HPDE6-E6E7 (cell line): ENCODE measurements at regions not wholly inside any gene's neighbourhood (a gene's known extent, or its start where the extent isn't known, plus 50 kb on each side); places are given as distances from the start of the nearest gene placed in this dataset.
"Not testable (repeated sequence)": the region's sequence is repeated elsewhere in the genome, so short reads cannot be mapped to it uniquely, and the experiment has no call there.

Experiments
- DNase-seq: peaks from one replicate; pipeline ENCODE4 v3.0.0; 2011; ENCODE audit warnings: missing footprints; ENCODE audit errors: extremely low spot score

- DNase-seq = no peak
Observed at GRCh38 chr18:45342166-45342565, 273.1 kb upstream of the SLC14A2 start.

DNA sequence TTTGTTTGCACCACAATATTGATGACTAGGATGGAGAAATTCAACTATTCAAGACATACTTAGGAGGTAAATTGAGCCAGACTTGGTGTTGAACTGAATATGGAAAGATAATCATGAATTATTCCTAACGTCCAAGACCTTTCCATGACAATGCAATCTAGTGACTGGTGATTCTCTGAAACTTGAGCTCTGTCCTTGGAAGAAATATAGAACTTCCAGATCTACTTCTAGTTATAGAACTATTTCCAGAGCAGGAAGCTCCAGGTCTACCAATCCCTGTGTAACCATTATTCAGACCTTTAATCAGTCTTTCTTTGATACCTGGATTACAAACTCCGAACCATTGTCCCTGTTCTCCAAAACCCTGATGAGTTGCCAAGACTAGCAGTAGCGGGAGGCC, 272.6 kb upstream of the SLC14A2 start:
- DNase-seq = no peak

DNA sequence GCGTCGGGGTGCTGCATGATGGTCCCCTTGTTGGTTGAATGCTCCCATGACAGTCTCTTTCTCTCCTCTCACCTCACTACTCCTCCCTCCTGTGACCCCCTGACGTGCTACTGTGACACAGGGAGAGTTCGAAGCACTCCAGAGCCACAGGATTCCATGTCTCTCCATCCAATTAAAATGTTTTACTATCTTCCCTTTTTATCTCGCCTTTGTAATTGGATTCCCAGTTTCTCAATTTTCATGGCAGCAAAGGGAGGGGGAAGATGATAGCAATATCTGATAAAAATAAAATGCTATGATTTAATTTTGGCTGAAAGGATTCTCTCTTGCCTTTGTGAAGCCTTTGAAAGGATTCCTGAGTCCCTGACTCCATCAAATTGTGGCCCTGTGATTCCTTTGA, 271.9 kb upstream of the SLC14A2 start:
- no peak for DNase-seq

DNA sequence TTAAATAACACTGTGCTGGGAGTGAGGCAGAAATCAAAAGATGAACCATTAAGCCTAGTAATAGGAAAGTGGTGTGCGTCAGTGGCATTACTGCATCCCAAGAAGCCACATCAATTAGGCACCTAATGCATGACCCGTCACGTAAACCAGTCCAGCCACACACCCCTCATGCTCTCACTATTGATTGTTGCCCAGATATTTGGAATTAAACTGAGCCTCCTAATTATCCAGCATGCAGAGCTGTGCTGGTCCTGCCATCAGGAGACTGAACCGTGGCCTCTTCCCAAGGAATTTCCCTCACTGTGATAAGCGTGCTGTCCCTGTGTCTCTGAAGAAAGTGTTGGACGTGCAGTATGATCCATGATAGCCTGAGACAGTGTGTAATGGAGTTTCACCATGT, 270.6 kb upstream of the SLC14A2 start:
- DNase-seq = not testable (repeated sequence)

GRCh38 chr18:45349019-45349418, 266.3 kb upstream of the SLC14A2 start:
- DNase-seq = no peak

DNA sequence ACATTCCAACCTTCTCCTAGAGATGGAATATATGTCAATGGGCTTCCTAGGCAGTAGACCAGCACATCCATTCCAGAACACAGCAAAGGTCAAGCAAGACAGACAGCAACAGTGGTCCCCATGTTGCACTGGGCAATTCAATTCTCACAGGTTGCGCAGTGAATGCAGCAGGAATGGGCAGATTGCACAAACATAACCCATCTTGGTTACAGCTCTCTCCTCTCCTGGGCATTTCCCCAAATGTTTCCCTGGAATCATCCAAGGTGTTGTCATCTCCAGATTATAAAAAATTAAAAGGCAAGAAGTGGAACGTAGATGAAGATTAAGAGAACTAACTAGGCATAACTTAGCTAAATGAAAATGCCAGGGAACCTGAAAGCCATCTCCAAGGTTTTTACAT, 265.8 kb upstream of the SLC14A2 start:
- no peak for DNase-seq

DNA sequence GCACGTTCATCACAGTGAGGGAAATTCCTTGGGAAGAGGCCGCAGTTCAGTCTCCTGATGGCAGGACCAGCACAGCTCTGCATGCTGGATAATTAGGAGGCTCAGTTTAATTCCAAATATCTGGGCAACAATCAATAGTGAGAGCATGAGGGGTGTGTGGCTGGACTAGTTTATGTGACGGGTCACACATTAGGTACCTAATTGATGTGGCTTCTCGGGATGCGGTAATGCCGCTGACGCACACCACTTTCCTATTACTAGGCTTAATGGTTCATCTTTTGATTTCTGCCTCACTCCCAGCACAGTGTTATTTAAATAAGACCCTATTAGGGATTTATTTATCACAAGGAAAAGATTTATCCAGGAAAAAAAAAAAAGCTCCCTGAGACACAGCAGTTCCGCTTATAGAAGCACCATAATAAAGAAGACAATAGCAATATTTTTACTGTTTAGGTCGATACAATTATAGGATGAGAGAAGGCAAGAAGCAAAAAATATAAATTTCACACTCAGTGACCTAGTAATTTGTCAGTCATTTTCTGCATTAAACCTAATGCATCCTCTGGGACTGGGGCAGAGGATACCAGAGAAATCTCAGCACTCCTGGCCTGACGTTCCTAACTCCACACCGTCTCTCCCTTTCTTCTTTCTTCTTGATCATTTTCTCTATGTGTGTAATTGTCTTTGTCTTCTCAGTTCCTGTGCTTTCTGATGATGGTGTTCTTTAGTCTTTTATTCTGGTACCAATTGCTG, 264.7 kb upstream of the SLC14A2 start:
- DNase-seq = no peak

GRCh38 chr18:45352874-45353273, 262.4 kb upstream of the SLC14A2 start:
- no peak for DNase-seq

GRCh38 chr18:45353530-45353929, 261.7 kb upstream of the SLC14A2 start:
- peak; percentile 48 for DNase-seq

DNA sequence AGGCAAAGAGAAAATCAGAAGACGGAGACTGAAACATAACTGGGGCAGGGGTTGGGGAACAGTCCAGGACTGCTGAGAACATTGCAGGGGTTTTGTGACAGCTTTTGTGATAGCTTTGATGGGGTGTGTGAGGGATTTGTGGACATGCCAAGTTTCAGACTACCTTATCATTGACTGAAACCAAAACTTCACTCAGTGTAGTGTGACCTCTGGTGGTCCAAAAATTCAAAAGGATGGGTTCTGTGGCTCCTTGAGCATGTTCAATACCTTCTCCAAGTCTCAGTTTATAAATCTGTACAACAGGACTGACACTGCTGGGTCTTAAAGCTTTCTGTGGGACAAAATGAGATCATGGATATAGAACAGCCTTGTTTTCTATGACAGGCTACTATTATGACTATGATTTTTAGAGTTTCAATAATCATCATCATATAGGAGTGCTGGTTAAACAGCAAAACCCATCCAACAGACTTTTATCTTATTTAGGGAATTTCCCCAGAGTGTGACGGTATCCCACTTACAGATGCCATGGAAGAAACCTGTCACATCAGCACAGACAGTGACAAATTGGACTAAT, 259.2 kb upstream of the SLC14A2 start:
- no peak for DNase-seq

DNA sequence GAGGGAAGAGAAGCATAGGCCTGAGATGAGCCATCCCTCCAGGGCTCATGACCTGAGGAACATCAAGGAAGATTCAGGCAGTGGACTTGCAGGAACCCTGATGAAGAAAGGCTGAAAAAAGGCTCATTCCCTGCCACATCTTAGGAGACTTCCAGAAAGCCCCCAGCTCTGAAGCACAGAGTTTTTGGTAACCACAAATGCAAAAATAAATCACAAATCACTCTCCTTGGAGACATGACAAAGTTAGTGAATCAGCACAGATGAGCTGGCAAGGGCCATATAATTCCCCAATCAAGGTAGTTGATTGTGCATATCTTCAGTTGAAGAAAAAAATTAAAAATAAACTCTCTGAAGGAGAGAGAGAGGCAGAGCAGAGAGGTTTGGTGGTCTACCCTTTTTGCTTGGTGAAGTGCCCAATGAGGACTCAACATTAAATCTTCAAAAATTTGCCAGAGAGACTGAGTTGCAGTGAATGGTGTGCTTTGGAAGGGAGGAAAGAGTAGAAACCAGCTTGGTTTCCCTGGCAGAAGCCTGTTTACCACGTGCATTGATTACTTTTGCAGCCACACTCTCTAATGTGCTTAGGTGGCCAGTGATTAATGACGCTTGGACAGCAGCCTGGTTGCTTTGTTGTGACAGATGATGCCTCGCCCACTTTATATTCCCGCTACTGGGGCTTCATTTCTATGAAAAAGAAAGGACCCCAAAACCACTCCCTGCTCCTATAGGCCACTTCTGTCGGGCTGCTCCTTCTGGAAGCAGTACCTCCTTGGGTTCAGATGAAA, 257.4 kb upstream of the SLC14A2 start:
- no peak for DNase-seq

- DNase-seq = no peak
Observed at GRCh38 chr18:45359275-45360009, 255.8 kb upstream of the SLC14A2 start.

DNA sequence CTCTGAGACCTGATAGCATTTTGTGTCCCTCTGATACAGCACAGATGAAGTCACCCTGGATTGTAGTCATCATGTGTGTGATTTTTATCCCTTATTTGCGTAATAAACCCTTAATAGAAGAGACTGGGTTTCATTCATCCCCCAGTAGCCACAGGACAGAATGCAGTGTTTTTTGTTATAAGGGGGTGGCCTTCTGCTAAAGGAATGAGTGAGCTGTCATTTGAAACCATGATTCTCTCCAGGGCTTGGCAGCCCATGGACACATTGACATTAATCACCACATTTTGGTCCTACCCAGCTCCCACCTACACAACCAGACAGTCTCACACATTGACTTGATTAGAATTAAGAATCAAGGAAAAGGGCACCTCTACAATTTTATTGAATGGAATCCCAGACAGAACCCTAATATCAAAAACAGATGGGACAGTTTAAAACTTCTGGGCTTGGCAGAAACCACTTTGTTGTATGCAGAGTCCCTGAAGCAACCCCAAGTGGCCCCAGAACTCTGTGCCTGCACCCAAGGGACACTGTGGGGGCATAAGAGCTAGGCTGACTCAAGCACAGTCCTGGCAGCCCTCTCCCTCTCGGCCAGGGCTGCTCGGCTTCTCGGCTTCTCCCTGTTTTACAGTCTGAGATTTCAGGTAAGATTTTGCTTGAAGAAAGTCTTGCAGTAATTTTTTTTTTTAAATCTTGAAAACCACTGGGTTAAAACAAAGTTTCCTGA, 254.0 kb upstream of the SLC14A2 start:
- no peak for DNase-seq

- DNase-seq = no peak
Observed at GRCh38 chr18:45363196-45363595, 252.1 kb upstream of the SLC14A2 start.

DNA sequence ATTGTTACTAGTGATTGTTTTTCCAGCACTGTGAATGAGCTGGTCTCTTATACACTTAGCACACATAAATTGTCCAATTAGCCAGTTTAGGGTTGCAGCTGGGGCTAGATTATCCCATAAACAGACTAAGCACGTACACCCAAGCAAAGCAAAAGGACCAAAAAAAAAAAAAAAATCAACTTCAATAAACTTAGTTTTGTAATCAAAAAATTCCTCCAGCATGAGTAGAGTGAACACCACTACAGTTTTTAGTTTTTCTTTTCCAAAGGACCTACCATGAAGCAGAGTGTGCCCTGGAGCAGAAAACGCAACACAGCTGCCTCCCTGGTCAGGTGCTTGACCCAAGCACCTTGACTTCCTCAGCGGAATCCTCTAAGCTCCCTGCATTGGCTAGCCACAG, 249.4 kb upstream of the SLC14A2 start:
- DNase-seq = no peak

DNA sequence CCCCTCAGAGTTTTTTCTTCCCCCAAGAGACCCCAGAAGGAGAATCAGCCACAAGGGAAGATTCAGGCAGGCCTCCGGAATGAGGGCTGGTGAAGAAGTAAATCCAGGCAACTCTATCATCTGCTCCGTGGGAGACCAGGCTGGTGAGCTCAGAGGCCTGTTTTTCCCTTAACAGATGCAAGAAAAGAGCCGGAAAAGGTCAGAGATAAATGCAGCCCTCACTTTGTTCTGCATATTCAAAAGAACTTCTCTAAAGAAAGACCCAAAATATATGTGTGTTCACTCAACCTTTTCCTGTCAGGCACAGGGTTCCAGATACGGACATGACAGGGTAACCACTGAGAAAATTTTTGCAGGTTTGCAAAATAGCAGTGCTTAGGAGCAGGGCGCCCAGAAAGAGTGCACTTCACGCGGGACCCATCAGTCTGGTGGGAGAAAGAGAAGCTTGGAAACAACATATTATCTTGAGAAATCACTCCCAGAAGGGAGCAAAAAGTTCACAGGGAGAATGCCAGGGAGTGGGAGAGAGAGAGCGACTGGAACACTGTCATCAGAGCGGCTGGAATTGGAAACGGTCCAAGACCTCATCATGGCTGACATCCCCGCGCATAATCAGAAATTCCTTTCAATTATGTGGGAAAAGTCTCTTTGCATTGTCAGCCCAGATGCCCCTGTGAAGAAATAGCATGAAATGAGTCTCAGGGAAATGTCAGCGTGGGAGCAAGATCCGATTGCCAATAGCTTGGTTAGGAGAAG, 244.8 kb upstream of the SLC14A2 start:
- DNase-seq = no peak

- DNase-seq = no peak
Observed at GRCh38 chr18:45373286-45373880, 241.9 kb upstream of the SLC14A2 start.

- DNase-seq = no peak
Observed at GRCh38 chr18:45374236-45374635, 241.0 kb upstream of the SLC14A2 start.

- no peak for DNase-seq
Observed at GRCh38 chr18:45374878-45375630, 240.2 kb upstream of the SLC14A2 start.

DNA sequence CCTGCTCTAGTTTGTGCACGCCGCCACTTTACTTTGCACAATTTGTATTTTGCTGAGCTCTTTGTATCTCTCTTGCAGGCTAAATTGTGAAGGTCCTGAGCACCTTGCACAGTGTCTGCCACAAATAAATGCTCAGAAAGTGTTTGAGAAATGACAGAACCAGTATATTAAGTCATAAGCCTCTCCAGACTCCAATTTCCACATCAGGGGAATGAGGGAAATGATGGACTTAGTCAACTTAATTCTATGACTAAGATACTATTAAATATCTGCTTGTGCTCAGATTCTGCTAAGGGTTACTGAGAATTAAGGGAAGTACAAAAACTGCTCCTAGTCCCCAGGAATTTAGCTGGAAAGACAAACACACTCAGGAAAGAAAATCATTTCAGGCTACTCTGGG, 239.1 kb upstream of the SLC14A2 start:
- no peak for DNase-seq
